HG03521 (cell line): ENCODE measurements at regions not wholly inside any gene's neighbourhood (a gene's known extent, or its start where the extent isn't known, plus 50 kb on each side); places are given as distances from the start of the nearest gene placed in this dataset.

Experiments
- ATAC-seq: cut with Tn5 transposase; IDR thresholded peaks from one replicate; pipeline ENCODE4 v1.9.1; 2021; ENCODE audit warnings: mild to moderate bottlenecking, moderate library complexity; ENCODE audit not compliant: unreplicated experiment

- ATAC-seq = no peak
Observed at GRCh38 chr2:177029901-177030300, 182.7 kb upstream of the HNRNPA3 start.

DNA sequence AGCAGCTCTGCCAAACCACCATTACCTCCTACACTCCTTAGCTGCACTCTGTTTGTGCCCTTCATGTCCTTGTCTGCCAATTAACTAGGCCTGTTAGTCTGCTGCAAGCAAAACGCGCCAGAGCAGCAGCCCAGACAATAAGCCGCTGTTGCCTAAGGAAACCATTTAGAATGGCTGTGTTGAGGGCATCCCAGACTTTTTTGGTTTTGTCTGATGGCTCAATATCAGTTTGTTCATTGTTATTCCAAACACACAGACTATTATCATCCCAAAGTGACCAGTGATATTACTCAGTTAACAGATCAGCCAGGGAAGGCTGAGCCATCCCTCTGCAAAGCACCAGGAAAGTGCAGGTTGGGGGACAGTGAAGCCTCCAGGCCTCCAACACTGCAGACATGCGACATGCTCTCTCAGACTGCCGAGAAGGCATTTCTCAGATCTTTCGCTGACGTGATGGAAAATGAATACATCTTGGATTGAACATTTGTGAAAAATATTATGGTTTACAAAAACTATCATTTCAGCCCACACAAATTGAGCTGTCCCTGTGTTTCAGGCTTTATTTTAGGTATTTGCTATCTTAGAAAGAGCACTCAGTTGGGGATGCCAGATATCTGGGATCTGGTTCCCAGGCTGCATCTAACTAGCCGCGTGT, 182.0 kb upstream of the HNRNPA3 start:
- ATAC-seq = no peak

DNA sequence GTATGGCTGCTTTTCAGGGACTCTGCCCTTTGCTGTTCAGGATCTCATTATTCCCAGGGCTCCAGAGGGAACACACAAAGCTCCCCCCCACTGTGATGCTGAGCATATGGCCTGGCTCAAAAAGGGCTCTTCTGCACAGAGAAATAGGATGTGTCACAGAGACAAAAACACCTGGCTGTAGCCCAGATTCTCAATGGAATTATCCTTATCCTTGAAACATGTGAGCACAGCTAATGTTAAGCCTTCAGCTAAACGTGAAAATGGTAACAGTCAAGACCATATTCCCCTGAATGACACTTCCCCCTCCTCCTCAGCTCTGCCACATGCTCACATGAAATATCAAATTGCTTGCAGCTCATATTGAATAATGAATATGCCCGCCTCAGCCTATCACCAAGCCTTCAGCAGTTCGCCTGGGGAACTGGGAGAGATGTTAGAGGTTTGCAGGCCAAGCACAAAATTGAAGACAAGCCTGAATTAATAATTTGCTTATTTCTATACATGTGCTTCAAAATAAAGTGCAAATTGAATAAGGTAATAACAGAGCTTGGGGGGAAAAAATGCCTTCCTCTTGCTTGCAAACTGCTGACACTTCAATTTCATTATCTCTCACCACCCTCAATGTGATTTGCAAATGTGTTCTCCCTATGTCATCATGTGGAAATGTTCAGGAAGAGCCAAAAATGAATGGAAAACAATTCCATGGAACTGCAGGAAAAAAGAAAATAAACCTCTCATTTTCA, 181.0 kb upstream of the HNRNPA3 start:
- no peak for ATAC-seq

DNA sequence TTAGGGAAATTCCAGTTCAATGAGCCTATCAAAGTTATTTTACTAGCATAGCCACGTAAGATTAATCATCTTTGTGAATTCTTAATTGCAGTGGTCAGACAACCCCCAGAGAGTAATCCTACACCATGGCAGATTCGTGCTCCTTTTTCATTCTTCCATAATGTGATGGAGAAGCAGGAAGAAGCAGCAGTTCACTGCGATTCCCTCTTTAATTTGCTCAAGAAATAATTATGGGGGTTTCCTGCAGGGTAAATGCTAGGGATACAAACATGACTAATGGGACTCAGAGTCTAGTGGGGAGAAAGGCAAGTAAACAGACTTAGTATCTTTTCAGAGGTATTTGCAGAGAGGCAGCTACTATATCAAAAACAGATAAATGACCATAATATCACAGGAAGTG, 175.8 kb upstream of the HNRNPA3 start:
- no peak for ATAC-seq

DNA sequence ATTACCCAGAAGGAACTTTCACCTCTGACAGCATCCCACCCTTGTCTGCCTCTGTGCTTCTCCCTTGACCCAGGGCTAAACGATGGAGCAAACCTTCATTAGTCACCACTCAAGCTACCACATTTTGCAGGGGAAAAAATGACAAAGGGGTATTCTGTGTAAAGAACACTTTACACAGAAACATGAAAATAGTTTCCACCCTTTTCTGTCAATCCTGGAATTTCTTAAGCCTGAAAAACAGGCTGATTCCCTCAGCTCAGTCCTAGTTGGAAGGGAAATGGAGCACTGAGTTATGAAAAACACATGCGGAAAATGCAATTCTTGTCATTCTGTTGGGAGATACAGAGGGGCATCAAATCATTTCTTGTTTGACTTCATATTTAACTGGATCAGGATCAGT, 175.0 kb upstream of the HNRNPA3 start:
- no peak for ATAC-seq

DNA sequence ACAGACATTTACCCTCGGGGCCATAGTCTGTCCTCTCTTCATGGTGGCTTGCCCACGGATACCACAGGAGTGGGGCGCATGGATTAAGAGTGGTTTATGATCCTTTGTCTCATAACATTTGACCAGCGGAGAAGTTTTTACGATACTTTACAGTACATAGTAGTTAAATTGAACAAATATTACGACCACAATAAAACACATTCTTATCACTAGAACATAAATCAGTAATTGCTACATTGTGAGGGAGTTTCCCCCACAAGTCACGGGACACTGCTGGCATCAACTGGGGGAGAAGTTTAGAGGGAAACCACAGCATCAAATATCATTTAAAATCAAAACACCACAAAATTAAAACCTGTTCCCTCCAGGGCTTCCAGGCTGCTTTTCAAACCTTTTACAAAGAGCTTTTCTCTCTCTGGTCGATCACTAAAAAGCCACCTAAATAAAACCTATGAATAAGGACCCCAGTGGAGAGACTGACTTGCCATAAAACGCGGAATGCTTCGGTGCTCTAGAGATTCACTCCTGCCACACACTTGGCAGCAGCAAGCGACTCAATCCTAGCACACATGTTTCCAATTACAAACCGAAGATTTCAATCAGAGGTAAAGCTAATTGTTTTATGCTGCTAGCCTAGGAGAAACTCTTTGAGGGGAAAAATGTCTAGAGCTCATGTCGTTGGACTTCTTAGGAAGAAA, 173.7 kb upstream of the HNRNPA3 start:
- no peak for ATAC-seq

DNA sequence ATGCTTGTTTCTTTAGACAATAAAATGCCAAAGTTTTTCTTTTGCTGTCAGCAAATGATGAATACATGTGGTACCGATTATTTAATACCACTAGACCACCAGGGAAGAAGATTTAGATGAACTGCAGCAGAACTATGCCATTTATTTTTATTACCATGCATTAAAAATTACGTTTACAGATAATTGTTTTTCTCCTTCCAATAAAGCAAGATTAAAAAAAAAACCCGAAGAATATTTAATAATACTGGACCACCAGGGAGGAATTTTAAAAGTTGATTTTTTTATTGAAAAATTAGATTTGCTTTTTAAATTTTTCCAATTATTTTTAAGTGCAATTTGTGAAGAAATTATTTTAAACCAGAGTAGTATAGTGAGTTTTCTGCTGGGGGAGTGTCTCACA, 170.3 kb upstream of the HNRNPA3 start:
- no peak for ATAC-seq

GRCh38 chr2:177044671-177045070, 167.9 kb upstream of the HNRNPA3 start:
- ATAC-seq = no peak

DNA sequence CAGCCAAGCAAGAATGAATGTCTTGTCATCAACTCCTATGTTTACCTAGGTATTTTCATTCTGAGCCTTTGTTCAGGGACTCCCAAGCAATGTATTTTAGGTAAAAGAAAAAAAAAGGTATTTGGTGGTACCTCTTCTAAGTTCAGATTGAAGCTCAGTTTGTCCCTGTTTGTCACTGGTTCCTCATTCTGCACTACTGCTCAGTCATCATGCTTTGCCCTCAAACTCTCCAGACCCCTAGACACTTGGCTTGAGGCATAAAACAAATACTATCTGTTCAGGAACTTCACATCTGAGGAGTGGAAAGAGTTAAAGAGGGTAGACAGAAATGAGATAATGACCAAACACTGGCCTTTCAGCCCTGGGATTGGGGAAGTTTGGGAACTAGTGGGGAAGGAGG, 163.6 kb upstream of the HNRNPA3 start:
- ATAC-seq = no peak

GRCh38 chr2:177051278-177051677, 161.3 kb upstream of the HNRNPA3 start:
- ATAC-seq = no peak

DNA sequence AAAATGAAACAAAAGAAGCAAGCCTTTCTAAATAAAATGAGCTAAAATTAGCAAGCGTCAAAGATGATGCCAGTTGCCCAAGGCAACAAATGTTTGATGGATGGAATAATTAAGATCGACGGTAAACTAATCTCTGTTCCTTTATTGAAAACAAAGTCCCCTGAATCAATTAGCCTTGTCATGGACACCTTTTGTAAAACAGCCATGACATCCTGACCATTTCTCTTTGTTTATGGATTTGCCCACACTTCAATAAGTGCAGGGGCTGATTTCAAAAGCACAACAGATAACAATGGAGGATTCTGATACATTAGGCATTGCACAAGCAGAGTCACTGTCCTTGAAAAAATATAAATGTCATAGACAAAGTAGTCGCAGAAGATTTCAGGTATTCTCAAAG, 160.1 kb upstream of the HNRNPA3 start:
- ATAC-seq = no peak

GRCh38 chr2:177053038-177053437, 159.6 kb upstream of the HNRNPA3 start:
- no peak for ATAC-seq

DNA sequence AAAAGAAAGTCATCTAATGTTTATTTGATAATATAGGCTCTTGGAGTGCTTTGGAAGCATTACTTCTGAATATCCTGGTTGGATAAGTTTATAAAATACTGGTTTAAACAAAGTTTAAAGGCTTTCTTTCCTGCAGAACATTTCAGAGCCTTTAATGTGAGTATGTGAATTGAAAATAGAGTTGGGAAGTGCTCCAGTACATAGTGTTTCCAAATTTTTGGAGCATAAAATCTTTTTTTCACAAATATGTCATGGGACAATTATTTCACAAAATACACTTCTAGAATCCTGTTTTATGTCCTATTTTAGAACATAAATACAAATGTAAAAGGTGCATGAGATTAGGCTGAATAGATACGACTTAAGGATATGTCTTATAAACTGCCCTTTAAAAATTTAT, 158.9 kb upstream of the HNRNPA3 start:
- no peak for ATAC-seq

GRCh38 chr2:177056481-177056929, 156.1 kb upstream of the HNRNPA3 start:
- ATAC-seq = no peak

- no peak for ATAC-seq
Observed at GRCh38 chr2:177058747-177059146, 153.8 kb upstream of the HNRNPA3 start.

GRCh38 chr2:177059293-177059692, 153.3 kb upstream of the HNRNPA3 start:
- no peak for ATAC-seq

- ATAC-seq = no peak
Observed at GRCh38 chr2:177063331-177063730, 149.3 kb upstream of the HNRNPA3 start.

DNA sequence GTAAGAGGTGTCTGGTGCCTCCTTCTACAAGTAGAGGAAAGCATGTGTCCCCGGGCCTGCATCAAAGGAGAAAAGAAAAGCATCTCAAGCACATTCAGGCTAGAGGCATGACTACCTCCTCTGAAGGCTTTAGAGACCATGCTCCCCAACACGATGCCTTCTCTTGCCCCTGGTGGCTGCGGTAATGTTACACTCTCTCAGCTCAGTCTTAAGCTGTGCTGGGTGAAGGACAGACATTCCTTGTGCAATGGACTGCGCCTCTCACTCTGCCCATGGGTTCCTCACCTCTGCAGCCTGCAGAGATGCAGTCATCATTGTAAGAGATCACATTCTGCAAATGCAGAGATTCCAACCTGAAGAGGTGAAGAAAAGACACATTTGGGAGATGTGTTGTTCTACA, 148.2 kb upstream of the HNRNPA3 start:
- ATAC-seq = no peak

DNA sequence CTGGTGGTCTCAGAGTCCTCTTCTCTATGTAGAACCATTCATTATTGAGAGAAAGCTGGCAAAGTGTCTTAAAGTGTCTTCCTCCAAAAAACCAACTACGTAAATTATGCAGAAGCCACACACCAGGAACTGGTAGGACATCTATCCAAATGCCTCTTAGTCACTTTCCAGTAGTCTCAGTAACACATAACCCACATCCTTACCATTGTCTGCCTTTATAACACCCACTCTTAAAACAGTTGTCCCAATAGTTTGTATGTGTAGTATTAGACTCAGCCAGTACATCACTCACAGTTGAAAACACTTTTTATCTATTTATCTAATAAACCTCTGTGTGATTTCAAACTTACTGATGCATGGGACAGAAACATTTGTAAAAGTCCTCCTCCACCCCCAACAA, 143.6 kb upstream of the HNRNPA3 start:
- no peak for ATAC-seq

DNA sequence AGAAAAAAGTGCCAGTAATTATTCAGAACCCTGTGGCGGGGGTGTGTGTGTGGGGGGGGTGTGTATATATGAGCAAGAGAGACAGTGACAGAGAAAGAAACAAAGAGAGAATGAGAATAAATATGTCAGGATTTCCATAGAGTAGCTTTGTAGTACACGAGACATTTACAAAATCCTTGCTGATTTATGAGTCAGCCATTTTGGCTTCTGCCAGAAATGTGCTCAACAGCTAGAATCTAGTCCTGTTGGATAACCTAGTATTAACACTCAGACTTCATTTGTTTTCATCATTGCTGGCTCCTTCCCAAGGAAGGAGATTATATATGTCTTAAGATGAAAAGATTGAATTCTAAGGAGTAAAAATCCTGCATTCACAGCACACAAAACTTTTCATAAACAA, 140.5 kb upstream of the HNRNPA3 start:
- no peak for ATAC-seq

DNA sequence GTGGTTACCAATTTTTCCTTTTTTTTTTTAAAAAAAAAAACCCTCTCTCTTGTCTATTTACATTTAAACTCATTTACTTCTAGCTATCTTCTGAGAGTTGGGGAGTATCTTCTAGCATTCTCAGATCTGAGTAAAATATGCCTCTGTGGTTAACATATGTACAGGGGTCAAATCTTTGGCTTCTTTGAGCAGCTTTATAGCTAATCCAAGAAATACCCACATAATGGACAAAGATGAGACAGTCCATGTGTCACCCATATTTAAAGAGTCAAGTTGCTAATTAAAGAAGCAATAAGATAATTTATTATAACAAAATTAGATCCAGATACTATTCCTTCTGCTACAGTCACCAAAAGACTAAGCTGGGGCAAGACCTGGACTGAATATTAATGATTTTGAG, 139.0 kb upstream of the HNRNPA3 start:
- ATAC-seq = no peak

- no peak for ATAC-seq
Observed at GRCh38 chr2:177074099-177074710, 138.4 kb upstream of the HNRNPA3 start.
